ENCODE measurements at regions not wholly inside any gene's neighbourhood (a gene's known extent, or its start where the extent isn't known, plus 50 kb on each side); places are given as distances from the start of the nearest gene placed in this dataset.

DNA sequence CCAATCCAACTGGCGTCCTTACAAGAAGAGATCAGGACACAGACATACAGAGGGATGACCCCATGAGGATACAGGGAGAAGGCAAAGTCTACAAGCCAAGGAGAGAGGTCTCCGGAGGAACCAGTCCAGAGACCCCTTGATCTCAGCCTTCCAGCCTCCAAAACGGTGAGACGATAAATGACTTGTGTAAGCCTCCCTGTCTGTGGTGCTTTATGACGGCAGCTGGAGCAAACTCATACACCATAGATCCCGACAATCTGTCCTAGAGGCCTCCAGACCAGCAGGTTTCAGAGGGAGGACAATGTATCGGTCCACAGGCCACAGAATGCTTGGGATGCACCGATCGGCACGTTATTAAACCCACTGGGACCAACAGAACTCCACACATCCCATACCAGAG is 383.3 kb downstream of the SHANK2 start:
- no peak for TF ChIP-seq CTCF (IDR thresholded peaks at IDR 0.05; ENCODE audit: low read depth, low read length)
- ChIA-PET POLR2A (no interaction called here), CTCF (no interaction called here)
- Histone ChIP-seq H3K27ac (ENCODE audit: low read depth, low read length) (no peak overlapping the region), H3K27me3 (ENCODE audit: control insufficient read depth, insufficient read depth, low read length) (no peaks in the 10 kb centered on the region), H3K4me3 (ENCODE audit: low read depth, low read length) (no peak overlapping the region), H3K9me3 (ENCODE audit: control insufficient read depth, insufficient read depth, low read length) (peaks cover 84% of the 10 kb centered on the region)
- no peak for DNase-seq (ENCODE audit: low read depth, low spot score)

- H3K4me3 ChIP-seq (ENCODE audit: low read depth, low read length), result no peak overlapping the region
- H3K9me3 ChIP-seq (ENCODE audit: control insufficient read depth, insufficient read depth, low read length), result peaks cover 79% of the 10 kb centered on the region
- DNase-seq (ENCODE audit: low read depth, low spot score), result no peak
- TF ChIP-seq CTCF (IDR thresholded peaks at IDR 0.05; ENCODE audit: low read depth, low read length), result no peak
- no peaks in the 10 kb centered on the region for H3K27me3 ChIP-seq (ENCODE audit: control insufficient read depth, insufficient read depth, low read length)
- no peak overlapping the region for H3K27ac ChIP-seq (ENCODE audit: low read depth, low read length)
- ChIA-PET CTCF (no interaction called here), POLR2A (no interaction called here)
These were observed 380.5 kb downstream of the SHANK2 start for GRCh38 chr11:70871881-70872280.

GRCh38 chr11:70872299-70872698 is 380.1 kb downstream of the SHANK2 start:
- CTCF ChIA-PET, result no interaction called here
- POLR2A ChIA-PET, result no interaction called here
- no peak overlapping the region for H3K4me3 ChIP-seq (ENCODE audit: low read depth, low read length)
- TF ChIP-seq CTCF (IDR thresholded peaks at IDR 0.05; ENCODE audit: low read depth, low read length), result no peak
- H3K9me3 ChIP-seq (ENCODE audit: control insufficient read depth, insufficient read depth, low read length), result peaks cover 78% of the 10 kb centered on the region
- H3K27ac ChIP-seq (ENCODE audit: low read depth, low read length), result no peak overlapping the region
- no peak for DNase-seq (ENCODE audit: low read depth, low spot score)
- no peaks in the 10 kb centered on the region for H3K27me3 ChIP-seq (ENCODE audit: control insufficient read depth, insufficient read depth, low read length)

- H3K27me3 ChIP-seq (ENCODE audit: control insufficient read depth, insufficient read depth, low read length), result no peaks in the 10 kb centered on the region
- no peak overlapping the region for H3K4me3 ChIP-seq (ENCODE audit: low read depth, low read length)
- DNase-seq (ENCODE audit: low read depth, low spot score), result no peak
- H3K9me3 ChIP-seq (ENCODE audit: control insufficient read depth, insufficient read depth, low read length), result peaks cover 78% of the 10 kb centered on the region
- H3K27ac ChIP-seq (ENCODE audit: low read depth, low read length), result no peak overlapping the region
- no peak for TF ChIP-seq CTCF (IDR thresholded peaks at IDR 0.05; ENCODE audit: low read depth, low read length)
- CTCF ChIA-PET, result no interaction called here
- POLR2A ChIA-PET, result no interaction called here
These were observed 379.2 kb downstream of the SHANK2 start for GRCh38 chr11:70872955-70873735.

- peaks cover 76% of the 10 kb centered on the region for H3K9me3 ChIP-seq (ENCODE audit: control insufficient read depth, insufficient read depth, low read length)
- DNase-seq (ENCODE audit: low read depth, low spot score), result no peak
- POLR2A ChIA-PET, result no interaction called here
- CTCF ChIA-PET, result no interaction called here
- TF ChIP-seq CTCF (IDR thresholded peaks at IDR 0.05; ENCODE audit: low read depth, low read length), result no peak
- no peaks in the 10 kb centered on the region for H3K27me3 ChIP-seq (ENCODE audit: control insufficient read depth, insufficient read depth, low read length)
- no peak overlapping the region for H3K4me3 ChIP-seq (ENCODE audit: low read depth, low read length)
- H3K27ac ChIP-seq (ENCODE audit: low read depth, low read length), result no peak overlapping the region
These were observed 378.5 kb downstream of the SHANK2 start for GRCh38 chr11:70873736-70874412.

Data from AG04450 (cell line).